HEK293 (cell line): ENCODE measurements at regions not wholly inside any gene's neighbourhood (a gene's known extent, or its start where the extent isn't known, plus 50 kb on each side); places are given as distances from the start of the nearest gene placed in this dataset.

Experiments used
- CTCF ChIP-seq: fragments of 450-650 bp; formaldehyde crosslinking; IDR thresholded peaks from 2 replicates; pipeline ENCODE4 v1.5.1; 2016; ENCODE audit warnings: missing biosample characterization, missing genetic modification characterization
- SCRT2 ChIP-seq: fragments of 450-650 bp; formaldehyde crosslinking; IDR thresholded peaks from 2 replicates; pipeline ENCODE4 v1.5.1; 2016; ENCODE audit warnings: missing biosample characterization, missing genetic modification characterization

DNA sequence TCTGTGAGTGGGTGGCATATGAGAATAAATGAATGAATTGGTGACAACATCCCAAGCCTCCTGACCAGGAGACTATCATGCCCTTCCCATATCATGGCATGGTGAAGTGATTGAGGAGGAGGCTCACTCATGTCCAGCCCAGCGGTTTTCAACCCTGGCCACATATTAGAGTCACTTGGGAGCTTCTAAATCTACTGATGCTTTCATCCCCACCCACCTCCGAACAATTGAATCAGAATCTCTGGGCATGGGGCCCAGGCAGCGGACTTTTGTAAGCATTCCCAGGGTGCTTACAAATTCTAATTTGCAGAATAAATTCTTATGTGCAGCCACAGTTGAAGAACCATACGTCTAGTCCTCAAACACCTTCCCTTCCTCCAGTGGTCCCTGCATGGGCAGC is 81.7 kb upstream of the SEC11C start:
- TF ChIP-seq SCRT2 (tag by site-specific recombination) = no peak
- TF ChIP-seq CTCF (tag by site-specific recombination) = no peak
